HepG2 (cell line): ENCODE measurements at regions not wholly inside any gene's neighbourhood (a gene's known extent, or its start where the extent isn't known, plus 50 kb on each side); places are given as distances from the start of the nearest gene placed in this dataset.

ENCODE experiments used
- ATAC-seq: fragments of 200-7000 bp; cut with Tn5 transposase; 3 replicates; pipeline ENCODE4 v1.9.1; 2020; ENCODE audit warnings: mild to moderate bottlenecking, moderate library complexity
- BruUV-seq: library from RNA; stranded (reverse); fragments of 400-500 nt; replicated peaks from 2 replicates; lab custom pipeline; 2021; lab: Mats Ljungman, UMichigan
- CTCF ChIA-PET: fragments of 300-600 bp; formaldehyde crosslinking; extraction: SDS; loops from one replicate; lab custom pipeline; 2021; ENCODE audit warnings: low total read pairs, inconsistent platforms, low intra/inter-chr PET ratio; lab: Yijun Ruan, JAX
- POLR2A ChIA-PET: fragments of 350-600 bp; sonication (Branson Sonifier 250); formaldehyde crosslinking; loops from one replicate; lab custom pipeline; 2020; ENCODE audit warnings: antibody characterized with exemption, inconsistent platforms; lab: Yijun Ruan, JAX
- DNase-seq: peaks from one replicate; pipeline ENCODE4 v3.0.0-alpha.2; 2015; ENCODE audit warnings: low spot score
- FAIRE-seq: peaks from 3 replicates; lab custom pipeline; 2011; peaks lifted over from hg19 to GRCh38; lab: Jason Lieb, UNC
- H2AFZ ChIP-seq: one replicate; pipeline ENCODE4 v1.6.1; 2011; ENCODE audit warnings: low read length, inconsistent platforms
- H3K27ac ChIP-seq: fragments of 300-600 bp; 3 replicates; pipeline ENCODE4 v1.8.0; 2011; ENCODE audit warnings: mixed run types, mild to moderate bottlenecking, mixed read lengths, low read length, inconsistent platforms; ENCODE audit not compliant: insufficient read depth; ENCODE audit errors: extremely low read length
- H3K27me3 ChIP-seq, 2 experiments: fragments of 200-600 bp in 1 of 2; 2 replicates in 1 of 2; 3 replicates in 1 of 2; pipeline versions ENCODE4 v1.6.0 to v1.8.0; 2011; ENCODE audit warnings: low read length in 2 of 2, mild to moderate bottlenecking in 2 of 2, moderate library complexity in 2 of 2, inconsistent platforms in 1 of 2; ENCODE audit not compliant: insufficient read depth in 2 of 2, control insufficient read depth in 1 of 2
- H3K36me3 ChIP-seq, 2 experiments: fragments of 200-600 bp in 1 of 2; replicated peaks in 1 of 2; 2 replicates in 1 of 2; 3 replicates in 1 of 2; pipeline versions ENCODE4 v1.5.1 to v1.8.0; 2011; ENCODE audit warnings: low read length in 2 of 2, inconsistent platforms in 1 of 2; ENCODE audit not compliant: insufficient read depth in 2 of 2, control insufficient read depth in 1 of 2
- H3K4me1 ChIP-seq: 2 replicates; pipeline ENCODE4 v1.5.1; 2012; ENCODE audit warnings: low read length, inconsistent platforms; ENCODE audit not compliant: insufficient read depth
- H3K4me2 ChIP-seq: 2 replicates; pipeline ENCODE4 v1.6.0; 2011; ENCODE audit warnings: low read depth, low read length, inconsistent platforms
- H3K4me3 ChIP-seq, 3 experiments: fragments of 200-600 bp in 1 of 3; sonication (generic), shearing (Covaris generic) in 1 of 3; replicated peaks in 1 of 3; 2 replicates each; pipeline ENCODE4 v1.5.1; 2011 to 2016; ENCODE audit warnings: low read length in 3 of 3, inconsistent platforms in 2 of 3, low read depth in 2 of 3, mild to moderate bottlenecking in 2 of 3, control low read depth in 1 of 3, mixed read lengths in 1 of 3; ENCODE audit not compliant: insufficient read depth in 1 of 3
- H3K79me2 ChIP-seq: one replicate; pipeline ENCODE4 v1.6.1; 2011; ENCODE audit warnings: low read length, inconsistent platforms; ENCODE audit not compliant: insufficient read depth
- H3K9ac ChIP-seq: 2 replicates; pipeline ENCODE4 v1.6.0; 2011; ENCODE audit warnings: mild to moderate bottlenecking, low read depth, low read length, inconsistent platforms; ENCODE audit not compliant: insufficient read depth
- H3K9me3 ChIP-seq: 2 replicates; pipeline ENCODE4 v1.5.1; 2012; ENCODE audit warnings: mild to moderate bottlenecking, low read length
- H4K20me1 ChIP-seq: 2 replicates; pipeline ENCODE4 v1.6.0; 2011; ENCODE audit warnings: inconsistent platforms, mild to moderate bottlenecking, low read length, moderate library complexity; ENCODE audit not compliant: insufficient read depth
- ARHGAP35 ChIP-seq: sonication (generic); formaldehyde crosslinking; IDR thresholded peaks from 2 replicates; pipeline ENCODE4 v1.9.0; 2022; ENCODE audit warnings: mild to moderate bottlenecking, inconsistent platforms, moderate library complexity, missing genetic modification reagents, borderline replicate concordance
- CSRNP2 ChIP-seq: sonication (generic); formaldehyde crosslinking; conservative IDR thresholded peaks from 2 replicates; pipeline ENCODE4 v1.8.0; 2022; ENCODE audit warnings: low read depth, missing genetic modification reagents
- EED ChIP-seq: sonication (generic); formaldehyde crosslinking; IDR thresholded peaks from 2 replicates; pipeline ENCODE4 v1.5.0; 2020; ENCODE audit warnings: mild to moderate bottlenecking, missing genetic modification reagents
- MAZ ChIP-seq, 2 experiments: sonication (generic) in 1 of 2; formaldehyde crosslinking in 1 of 2; IDR thresholded peaks; 2 replicates each; pipeline versions ENCODE4 v1.5.0 to v1.6.1; 2012 to 2020; ENCODE audit warnings: low read depth in 2 of 2, mild to moderate bottlenecking in 2 of 2, borderline replicate concordance in 1 of 2, improper control_type of control experiment in 1 of 2, low read length in 1 of 2, missing genetic modification reagents in 1 of 2, moderate library complexity in 1 of 2
- MED8 ChIP-seq: sonication (generic); formaldehyde crosslinking; IDR thresholded peaks from 2 replicates; pipeline ENCODE4 v1.8.1; 2023; ENCODE audit warnings: mild to moderate bottlenecking, missing genetic modification reagents; ENCODE audit not compliant: insufficient replicate concordance
- MTERF4 ChIP-seq: sonication (generic); formaldehyde crosslinking; IDR thresholded peaks from 2 replicates; pipeline ENCODE4 v1.8.0; 2023; ENCODE audit warnings: mild to moderate bottlenecking, missing genetic modification reagents
- NR3C1 ChIP-seq: sonication (generic); formaldehyde crosslinking; IDR thresholded peaks from 2 replicates; pipeline ENCODE4 v1.4.0; 2020; ENCODE audit warnings: missing genetic modification reagents
- PRMT3 ChIP-seq: sonication (generic); formaldehyde crosslinking; IDR thresholded peaks from 2 replicates; pipeline ENCODE4 v1.8.1; 2022; ENCODE audit warnings: low read depth, mild to moderate bottlenecking, moderate library complexity, missing genetic modification reagents, borderline replicate concordance
- RFX3 ChIP-seq: IDR thresholded peaks from 2 replicates; pipeline ENCODE4 v1.6.1; 2016; ENCODE audit warnings: missing biosample characterization, missing genetic modification reagents
- SPEN ChIP-seq: sonication (generic); formaldehyde crosslinking; IDR thresholded peaks from 2 replicates; pipeline ENCODE4 v1.5.1; 2020; ENCODE audit warnings: low read depth, mild to moderate bottlenecking, missing genetic modification reagents
- ZBTB20 ChIP-seq: sonication (generic); formaldehyde crosslinking; IDR thresholded peaks from 2 replicates; pipeline ENCODE4 v1.8.1; 2023; ENCODE audit warnings: missing genetic modification reagents, low read depth, mild to moderate bottlenecking, borderline replicate concordance
- ZNF430 ChIP-seq: sonication (generic); formaldehyde crosslinking; IDR thresholded peaks from 2 replicates; pipeline ENCODE4 v1.9.0; 2021; ENCODE audit warnings: mild to moderate bottlenecking, missing genetic modification reagents
- ZNF468 ChIP-seq: sonication (generic); formaldehyde crosslinking; IDR thresholded peaks from 2 replicates; pipeline ENCODE4 v1.8.0; 2022; ENCODE audit warnings: mild to moderate bottlenecking, moderate library complexity, missing genetic modification reagents
- ZNF549 ChIP-seq: sonication (generic); formaldehyde crosslinking; IDR thresholded peaks from 2 replicates; pipeline ENCODE4 v1.5.0; 2020; ENCODE audit warnings: missing genetic modification reagents
- ZNF629 ChIP-seq: sonication (generic); formaldehyde crosslinking; conservative IDR thresholded peaks from 2 replicates; pipeline ENCODE4 v1.5.0; 2020; ENCODE audit warnings: missing genetic modification reagents
- ZNF816 ChIP-seq: sonication (generic); formaldehyde crosslinking; IDR thresholded peaks from 2 replicates; pipeline ENCODE4 v1.8.0; 2022; ENCODE audit warnings: missing genetic modification reagents, mild to moderate bottlenecking, borderline replicate concordance
- WGBS: methylation state at CpG from one replicate; pipeline ENCODE4 v1.1.6; 2017; ENCODE audit warnings: low lambda C conversion rate; 5-methylcytosine and 5-hydroxymethylcytosine counted together
- in situ Hi-C: cut with HindIII; loops from 2 replicates; pipeline ENCODE4 v1.10.0; 2017; ENCODE audit warnings: low pct_unique_long_range_greater_than_20kb; ENCODE audit not compliant: extremely low pct_ligation_motif_present
- intact Hi-C: fragments of 100-400 bp; cut with micrococcal nuclease; formaldehyde crosslinking; loops from one replicate; pipeline ENCODE4 v1.10.0; 2022; ENCODE audit not compliant: unreplicated experiment

- TF ChIP-seq ARHGAP35 (CRISPR knock-in tag): no peak
- TF ChIP-seq ZNF549 (CRISPR knock-in tag): no peak
- TF ChIP-seq SPEN (CRISPR knock-in tag): no peak
- no peak for TF ChIP-seq ZNF430 (CRISPR knock-in tag)
- no peak for TF ChIP-seq MED8 (CRISPR knock-in tag)
Observed at GRCh38 chr12:126108247-126108646, 1043.0 kb downstream of the AACS start (continued).

DNA sequence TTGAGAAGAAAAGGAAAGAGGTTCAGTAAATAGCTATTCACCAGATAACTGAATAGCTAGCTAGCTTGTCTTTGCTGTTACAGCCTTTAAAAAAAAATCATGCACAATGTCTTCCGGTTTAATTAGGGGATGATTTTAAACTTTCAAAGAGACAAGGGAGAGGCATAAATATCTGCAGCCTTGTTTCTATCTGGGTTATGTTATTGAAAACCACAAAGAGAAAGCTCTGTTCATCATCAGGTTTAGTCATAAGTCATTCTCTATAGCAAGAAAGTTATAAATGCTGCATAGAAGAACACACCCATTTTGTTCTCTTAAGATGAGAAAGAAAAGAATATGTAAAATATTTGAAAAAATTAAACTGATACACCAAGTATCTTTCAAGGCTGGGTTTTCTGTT is 1046.9 kb downstream of the AACS start:
- intact Hi-C loops (no loop called here), in situ Hi-C loops (no loop called here)
- Histone ChIP-seq H3K27me3 (no peaks in the 10 kb centered on the region), H2AFZ (no peak overlapping the region), H3K4me3 (no peak overlapping the region), H3K79me2 (no peaks in the 10 kb centered on the region), H3K9ac (no peak overlapping the region), H3K9me3 (peaks cover 93% of the 10 kb centered on the region), H3K4me1 (no peaks in the 10 kb centered on the region), H4K20me1 (no peaks in the 10 kb centered on the region), H3K4me2 (no peak overlapping the region), H3K36me3 (no peaks in the 10 kb centered on the region), H3K27ac (no peak overlapping the region)
- 4% methylated on average over 1 of the region's 1 CpG for WGBS
- ATAC-seq: no peak
- CTCF ChIA-PET: no interaction called here
- no peak for FAIRE-seq
- no peak for DNase-seq
- BruUV-seq: no TSS peak
- TF ChIP-seq ZNF816 (CRISPR knock-in tag): no peak
- TF ChIP-seq CSRNP2: no peak
- TF ChIP-seq MAZ (IDR thresholded peaks at IDR 0.05; ENCODE audit: borderline replicate concordance, low read depth, low read length): no peak
- no peak for TF ChIP-seq MAZ (CRISPR knock-in tag; IDR thresholded peaks at IDR 0.05; ENCODE audit: low read depth)
- no peak for TF ChIP-seq MTERF4 (CRISPR knock-in tag)
- no peak for TF ChIP-seq PRMT3
- TF ChIP-seq ZBTB20 (CRISPR knock-in tag): no peak
- TF ChIP-seq ZNF629 (CRISPR knock-in tag): no peak
- no peak for TF ChIP-seq RFX3 (CRISPR knock-in tag)
- no peak for TF ChIP-seq EED (CRISPR knock-in tag)
- no peak for TF ChIP-seq ZNF468 (CRISPR knock-in tag)
- TF ChIP-seq NR3C1 (CRISPR knock-in tag): no peak
- POLR2A ChIA-PET: no interaction called here
